ENCODE measurements at regions not wholly inside any gene's neighbourhood (a gene's known extent, or its start where the extent isn't known, plus 50 kb on each side); places are given as distances from the start of the nearest gene placed in this dataset.

DNA sequence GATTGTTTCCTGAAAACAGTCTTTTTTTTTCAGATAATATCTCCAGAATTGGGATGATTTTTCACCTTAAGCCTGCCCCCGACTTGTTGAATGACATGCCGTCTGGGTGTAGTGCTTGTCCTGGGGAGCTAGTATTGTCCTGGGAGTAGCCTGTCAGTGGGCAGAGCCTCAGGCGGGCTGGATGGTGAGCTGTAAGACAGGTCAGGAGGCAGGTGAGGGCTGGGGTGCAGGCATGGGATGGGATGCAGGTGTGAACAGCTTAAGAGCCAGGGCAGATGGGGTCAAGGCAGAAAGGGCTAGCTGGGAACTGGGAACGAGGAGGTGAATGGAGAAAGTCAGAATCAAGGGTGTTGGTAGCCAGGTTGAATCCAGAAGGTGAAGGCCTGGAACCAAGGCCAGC lies 200.2 kb downstream of the CSNK2A3 start:
- no TSS peak for BruUV-seq (replicated peaks)

More for the DNA sequence above, 200.2 kb downstream of the CSNK2A3 start:
- DNase-seq (ENCODE audit: low read depth, low spot score) (no peak), ATAC-seq (no peak)
- Histone ChIP-seq H3K27me3 (ENCODE audit: insufficient read depth, low read length) (no peaks in the 10 kb centered on the region; the same call in 1 of the 2 replicates), H3K9me3 (ENCODE audit: control insufficient read depth in 1 of 2, insufficient read depth in 1 of 2, low read depth in 1 of 2, low read length in 2 of 2) (no peaks in the 10 kb centered on the region), H3K36me3 (ENCODE audit: control insufficient read depth in 1 of 2, insufficient read depth in 2 of 2, low read length in 2 of 2) (no peaks in the 10 kb centered on the region), H2AFZ (ENCODE audit: low read depth, low read length, poor library complexity, severe bottlenecking) (no peak overlapping the region), H3K4me2 (ENCODE audit: low read length) (no peak overlapping the region), H3K9ac (ENCODE audit: low read length) (no peak overlapping the region), H3K4me1 (ENCODE audit: control insufficient read depth in 1 of 2, insufficient read depth in 2 of 2, low read length in 2 of 2) (no peaks in the 10 kb centered on the region), H3K4me3 (replicated peaks in 1 of 2; ENCODE audit: low read depth in 1 of 2, low read length in 2 of 2) (no peak overlapping the region), H3K79me2 (ENCODE audit: insufficient read depth, low read length) (no peaks in the 10 kb centered on the region), H3K9me2 (ENCODE audit: insufficient read depth) (no peaks in the 10 kb centered on the region), H4K20me1 (ENCODE audit: insufficient read depth) (no peaks in the 10 kb centered on the region), H3K27ac (ENCODE audit: low read depth, low read length) (no peak overlapping the region)
- intact Hi-C loops (cut with micrococcal nuclease), result no loop called here
- ChIA-PET CTCF (no interaction called here), RAD21 (ENCODE audit: low non-redundant PET in 1 of 2, low total read pairs in 2 of 2, uncharacterized antibody in 2 of 2, unreplicated experiment in 2 of 2) (no interaction called here), POLR2A (no interaction called here)
- TF ChIP-seq, protein P1, sequence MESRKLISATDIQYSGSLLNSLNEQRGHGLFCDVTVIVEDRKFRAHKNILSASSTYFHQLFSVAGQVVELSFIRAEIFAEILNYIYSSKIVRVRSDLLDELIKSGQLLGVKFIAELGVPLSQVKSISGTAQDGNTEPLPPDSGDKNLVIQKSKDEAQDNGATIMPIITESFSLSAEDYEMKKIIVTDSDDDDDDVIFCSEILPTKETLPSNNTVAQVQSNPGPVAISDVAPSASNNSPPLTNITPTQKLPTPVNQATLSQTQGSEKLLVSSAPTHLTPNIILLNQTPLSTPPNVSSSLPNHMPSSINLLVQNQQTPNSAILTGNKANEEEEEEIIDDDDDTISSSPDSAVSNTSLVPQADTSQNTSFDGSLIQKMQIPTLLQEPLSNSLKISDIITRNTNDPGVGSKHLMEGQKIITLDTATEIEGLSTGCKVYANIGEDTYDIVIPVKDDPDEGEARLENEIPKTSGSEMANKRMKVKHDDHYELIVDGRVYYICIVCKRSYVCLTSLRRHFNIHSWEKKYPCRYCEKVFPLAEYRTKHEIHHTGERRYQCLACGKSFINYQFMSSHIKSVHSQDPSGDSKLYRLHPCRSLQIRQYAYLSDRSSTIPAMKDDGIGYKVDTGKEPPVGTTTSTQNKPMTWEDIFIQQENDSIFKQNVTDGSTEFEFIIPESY (IDR thresholded peaks at IDR 0.05; ENCODE audit: extremely low read depth, insufficient replicate concordance, low read length), result no peak
- TF ChIP-seq EZH2 (IDR thresholded peaks at IDR 0.05) (no peak), RAD21 (IDR thresholded peaks at IDR 0.05; ENCODE audit: low read depth) (no peak), YY1 (IDR thresholded peaks at IDR 0.05; ENCODE audit: extremely low read depth, insufficient replicate concordance, low read depth, low read length) (no peak), SP1 (IDR thresholded peaks at IDR 0.05; ENCODE audit: low read depth) (no peak), SIN3A (IDR thresholded peaks at IDR 0.05; ENCODE audit: low read depth) (no peak), CEBPB (IDR thresholded peaks at IDR 0.05; ENCODE audit: low read depth) (no peak), TCF7L2 (IDR thresholded peaks at IDR 0.05; ENCODE audit: borderline replicate concordance, extremely low read depth, insufficient read depth, insufficient read length) (no peak), EZH2phosphoT487 (IDR thresholded peaks at IDR 0.05; ENCODE audit: borderline replicate concordance) (no peak)
- TF ChIP-seq, protein P2, sequence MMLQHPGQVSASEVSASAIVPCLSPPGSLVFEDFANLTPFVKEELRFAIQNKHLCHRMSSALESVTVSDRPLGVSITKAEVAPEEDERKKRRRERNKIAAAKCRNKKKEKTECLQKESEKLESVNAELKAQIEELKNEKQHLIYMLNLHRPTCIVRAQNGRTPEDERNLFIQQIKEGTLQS (IDR thresholded peaks at IDR 0.05), result no peak
- TF ChIP-seq, protein P3, sequence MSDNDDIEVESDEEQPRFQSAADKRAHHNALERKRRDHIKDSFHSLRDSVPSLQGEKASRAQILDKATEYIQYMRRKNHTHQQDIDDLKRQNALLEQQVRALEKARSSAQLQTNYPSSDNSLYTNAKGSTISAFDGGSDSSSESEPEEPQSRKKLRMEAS (IDR thresholded peaks at IDR 0.05), result no peak

All from HCT116 (cell line).